ENCODE measurements at regions not wholly inside any gene's neighbourhood (a gene's known extent, or its start where the extent isn't known, plus 50 kb on each side); places are given as distances from the start of the nearest gene placed in this dataset.

DNA sequence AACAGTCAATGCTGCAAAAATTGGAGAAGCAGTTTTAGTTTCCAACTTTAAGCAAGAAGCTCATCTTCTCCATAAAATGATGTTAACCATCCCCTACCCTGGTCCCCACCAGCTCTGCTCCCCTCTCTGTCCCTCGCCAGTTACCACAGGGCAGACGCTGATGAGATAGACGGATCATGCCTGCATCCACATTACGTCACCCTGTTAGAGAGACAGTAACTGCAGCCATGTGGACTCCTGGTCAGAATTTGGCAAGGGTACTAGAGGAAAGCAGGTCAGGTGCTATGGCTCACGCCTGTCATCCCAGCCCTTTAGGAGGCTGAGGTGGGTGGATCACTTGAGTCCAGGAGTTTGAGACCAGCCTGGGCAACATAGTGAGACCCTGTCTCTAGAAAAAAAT, 81.9 kb upstream of the FZD8 start:
- no peaks in the 10 kb centered on the region for H3K9me3 ChIP-seq
- H3K9ac ChIP-seq (ENCODE audit: low read depth in 2 of 2, low read length in 2 of 2) = no peak overlapping the region
- no peaks in the 10 kb centered on the region for H3K27me3 ChIP-seq
- no peak overlapping the region for H3K4me3 ChIP-seq
- intact Hi-C loops (cut with DNase I) = no loop called here
- TF ChIP-seq, protein P1, sequence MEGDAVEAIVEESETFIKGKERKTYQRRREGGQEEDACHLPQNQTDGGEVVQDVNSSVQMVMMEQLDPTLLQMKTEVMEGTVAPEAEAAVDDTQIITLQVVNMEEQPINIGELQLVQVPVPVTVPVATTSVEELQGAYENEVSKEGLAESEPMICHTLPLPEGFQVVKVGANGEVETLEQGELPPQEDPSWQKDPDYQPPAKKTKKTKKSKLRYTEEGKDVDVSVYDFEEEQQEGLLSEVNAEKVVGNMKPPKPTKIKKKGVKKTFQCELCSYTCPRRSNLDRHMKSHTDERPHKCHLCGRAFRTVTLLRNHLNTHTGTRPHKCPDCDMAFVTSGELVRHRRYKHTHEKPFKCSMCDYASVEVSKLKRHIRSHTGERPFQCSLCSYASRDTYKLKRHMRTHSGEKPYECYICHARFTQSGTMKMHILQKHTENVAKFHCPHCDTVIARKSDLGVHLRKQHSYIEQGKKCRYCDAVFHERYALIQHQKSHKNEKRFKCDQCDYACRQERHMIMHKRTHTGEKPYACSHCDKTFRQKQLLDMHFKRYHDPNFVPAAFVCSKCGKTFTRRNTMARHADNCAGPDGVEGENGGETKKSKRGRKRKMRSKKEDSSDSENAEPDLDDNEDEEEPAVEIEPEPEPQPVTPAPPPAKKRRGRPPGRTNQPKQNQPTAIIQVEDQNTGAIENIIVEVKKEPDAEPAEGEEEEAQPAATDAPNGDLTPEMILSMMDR (IDR thresholded peaks at IDR 0.05) = no peak
- no peak overlapping the region for H3K27ac ChIP-seq
- no peaks in the 10 kb centered on the region for H3K4me1 ChIP-seq
- no peaks in the 10 kb centered on the region for H3K36me3 ChIP-seq
- no peak for DNase-seq

DNA sequence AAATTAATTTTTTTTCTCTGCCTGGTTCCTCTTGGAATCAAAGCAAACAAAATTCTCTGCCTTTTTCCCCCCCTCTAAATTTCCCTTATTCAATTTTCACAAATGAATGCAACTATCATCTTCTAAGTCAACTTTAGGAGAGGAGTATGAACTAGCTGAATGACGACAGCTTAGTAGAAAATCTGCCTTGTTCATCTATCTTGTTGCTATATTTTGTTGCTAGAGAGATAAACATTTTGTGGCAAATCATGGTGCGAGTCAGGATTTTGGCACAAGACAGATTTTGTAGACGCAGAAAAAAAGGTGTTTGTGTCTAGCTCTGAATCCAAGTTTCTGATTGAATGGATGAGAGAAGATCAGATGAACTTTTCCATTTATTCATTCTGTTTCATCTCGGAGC, 81.0 kb upstream of the FZD8 start:
- TF ChIP-seq, protein P1 (IDR thresholded peaks at IDR 0.05) = no peak
- Histone ChIP-seq H3K4me1 (no peaks in the 10 kb centered on the region), H3K4me3 (no peak overlapping the region), H3K36me3 (no peaks in the 10 kb centered on the region), H3K9ac (ENCODE audit: low read depth in 2 of 2, low read length in 2 of 2) (no peak overlapping the region), H3K9me3 (no peaks in the 10 kb centered on the region), H3K27ac (no peak overlapping the region), H3K27me3 (no peaks in the 10 kb centered on the region)
- no peak for DNase-seq
- intact Hi-C loops (cut with DNase I) = no loop called here

DNA sequence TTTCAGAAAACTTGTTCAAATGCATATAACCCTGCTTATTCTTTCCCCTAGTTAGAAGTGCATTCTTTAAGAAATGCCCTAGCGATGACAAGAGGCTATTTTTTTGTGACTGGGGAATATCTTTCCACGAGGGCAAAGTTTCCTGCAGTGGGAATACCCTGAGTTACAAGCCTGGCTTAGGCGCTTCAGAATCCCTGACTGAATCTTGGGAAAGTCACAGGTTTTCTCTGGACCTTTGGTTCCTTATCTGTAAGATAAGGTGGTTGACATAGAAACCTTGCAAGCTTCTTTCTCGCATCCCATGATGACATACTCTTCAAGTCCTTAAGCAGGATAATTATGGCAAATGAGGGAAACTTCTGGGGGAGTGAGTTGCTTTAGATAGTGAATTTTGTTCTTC, 80.5 kb upstream of the FZD8 start:
- intact Hi-C loops (cut with DNase I) = no loop called here

DNA sequence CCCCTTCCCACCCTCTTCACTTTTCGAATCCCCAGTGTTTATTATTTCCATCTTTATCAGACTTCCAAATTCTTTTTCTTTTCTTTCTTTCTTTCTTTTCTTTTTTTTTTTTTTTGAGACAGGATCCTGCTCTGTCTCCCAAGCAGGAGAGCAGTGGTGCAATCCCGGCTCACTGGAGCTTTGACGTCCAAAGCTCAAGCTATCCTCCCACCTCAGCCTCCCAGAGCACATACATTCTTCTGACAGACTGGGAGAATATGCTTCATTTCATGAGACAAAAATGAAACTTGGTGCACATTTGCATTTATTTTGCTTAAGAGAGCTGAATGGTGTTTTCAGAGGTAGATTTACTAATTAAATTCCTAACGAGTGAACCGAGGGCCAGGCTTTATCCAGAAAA, 80.1 kb upstream of the FZD8 start:
- DNase-seq = no peak
- TF ChIP-seq, protein P1 (IDR thresholded peaks at IDR 0.05) = no peak
- Histone ChIP-seq H3K9me3 (no peaks in the 10 kb centered on the region), H3K27me3 (no peaks in the 10 kb centered on the region), H3K27ac (no peak overlapping the region), H3K9ac (ENCODE audit: low read depth in 2 of 2, low read length in 2 of 2) (no peak overlapping the region), H3K36me3 (no peaks in the 10 kb centered on the region), H3K4me1 (no peaks in the 10 kb centered on the region), H3K4me3 (no peak overlapping the region)
- intact Hi-C loops (cut with DNase I) = no loop called here

More for the DNA sequence above, 80.5 kb upstream of the FZD8 start:
- TF ChIP-seq, protein P1 (IDR thresholded peaks at IDR 0.05) = no peak
- no peak for DNase-seq
- no peaks in the 10 kb centered on the region for H3K9me3 ChIP-seq
- H3K27ac ChIP-seq = no peak overlapping the region
- no peak overlapping the region for H3K9ac ChIP-seq (ENCODE audit: low read depth in 2 of 2, low read length in 2 of 2)
- no peak overlapping the region for H3K4me3 ChIP-seq
- no peaks in the 10 kb centered on the region for H3K36me3 ChIP-seq
- no peaks in the 10 kb centered on the region for H3K4me1 ChIP-seq
- H3K27me3 ChIP-seq = no peaks in the 10 kb centered on the region

DNA sequence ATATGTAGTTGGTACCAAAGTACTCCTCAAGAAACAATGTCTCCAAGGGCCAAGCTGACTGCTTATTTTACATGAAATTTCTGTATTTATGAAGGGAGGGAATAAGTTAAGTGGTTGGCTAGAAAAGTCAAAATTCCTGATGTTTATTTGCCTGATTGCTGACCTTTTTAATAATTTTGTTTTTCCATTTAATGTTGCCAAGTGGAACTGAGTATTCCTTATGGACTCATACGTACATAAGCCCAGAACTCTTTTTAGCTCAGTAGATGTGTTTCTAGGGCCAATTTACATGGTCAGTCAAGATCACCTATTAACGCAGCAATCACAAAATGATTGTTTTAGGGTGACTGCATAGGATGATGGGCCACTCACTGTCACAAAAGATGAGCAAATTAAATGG, 78.3 kb upstream of the FZD8 start:
- intact Hi-C loops (cut with DNase I) = no loop called here
- no peak overlapping the region for H3K9ac ChIP-seq (ENCODE audit: low read depth in 2 of 2, low read length in 2 of 2)
- H3K4me1 ChIP-seq = no peaks in the 10 kb centered on the region
- H3K36me3 ChIP-seq = no peaks in the 10 kb centered on the region
- no peak for DNase-seq
- no peak overlapping the region for H3K4me3 ChIP-seq
- TF ChIP-seq, protein P1 (IDR thresholded peaks at IDR 0.05) = no peak
- no peak overlapping the region for H3K27ac ChIP-seq
- H3K27me3 ChIP-seq = no peaks in the 10 kb centered on the region
- H3K9me3 ChIP-seq = no peaks in the 10 kb centered on the region

DNA sequence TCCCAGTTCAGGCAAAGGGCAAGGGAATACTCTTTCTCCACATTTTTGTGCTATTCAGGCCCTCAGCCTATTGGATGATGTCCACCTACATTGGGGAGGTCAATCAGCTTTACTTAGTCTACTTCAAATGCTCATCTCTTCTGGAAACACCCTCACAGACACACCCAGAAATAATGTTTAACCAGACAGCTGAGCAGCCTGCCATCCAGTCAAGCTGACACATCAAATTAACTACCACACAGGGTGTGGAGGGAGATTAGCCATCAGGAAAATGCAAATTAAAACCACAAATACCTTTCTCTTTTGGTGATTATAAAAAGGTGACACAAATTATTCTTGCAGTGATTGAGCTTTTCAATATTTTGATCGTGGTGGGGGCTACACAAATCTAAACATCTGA, 74.7 kb upstream of the FZD8 start:
- no peaks in the 10 kb centered on the region for H3K4me1 ChIP-seq
- TF ChIP-seq, protein P1 (IDR thresholded peaks at IDR 0.05) = no peak
- no peaks in the 10 kb centered on the region for H3K27me3 ChIP-seq
- no peak overlapping the region for H3K4me3 ChIP-seq
- intact Hi-C loops (cut with DNase I) = no loop called here
- H3K27ac ChIP-seq = no peak overlapping the region
- no peak overlapping the region for H3K9ac ChIP-seq (ENCODE audit: low read depth in 2 of 2, low read length in 2 of 2)
- DNase-seq = no peak
- H3K36me3 ChIP-seq = no peaks in the 10 kb centered on the region
- H3K9me3 ChIP-seq = no peaks in the 10 kb centered on the region
